H7 (cell line): ENCODE measurements at regions not wholly inside any gene's neighbourhood (a gene's known extent, or its start where the extent isn't known, plus 50 kb on each side); places are given as distances from the start of the nearest gene placed in this dataset.

ENCODE experiments used
- DNase-seq: peaks from one replicate; pipeline ENCODE4 v3.0.0; 2012
- H3K27me3 ChIP-seq: 2 replicates; pipeline ENCODE4 v1.6.0; 2011; ENCODE audit warnings: mild to moderate bottlenecking, low read length; ENCODE audit not compliant: control insufficient read depth, insufficient read depth
- H3K36me3 ChIP-seq: replicated peaks from 2 replicates; pipeline ENCODE4 v1.5.1; 2011; ENCODE audit warnings: low read length; ENCODE audit not compliant: control insufficient read depth, insufficient read depth
- H3K4me3 ChIP-seq: 2 replicates; pipeline ENCODE4 v1.5.1; 2011; ENCODE audit warnings: low read depth, mild to moderate bottlenecking, control low read depth, low read length, moderate library complexity; ENCODE audit not compliant: insufficient read depth

DNA sequence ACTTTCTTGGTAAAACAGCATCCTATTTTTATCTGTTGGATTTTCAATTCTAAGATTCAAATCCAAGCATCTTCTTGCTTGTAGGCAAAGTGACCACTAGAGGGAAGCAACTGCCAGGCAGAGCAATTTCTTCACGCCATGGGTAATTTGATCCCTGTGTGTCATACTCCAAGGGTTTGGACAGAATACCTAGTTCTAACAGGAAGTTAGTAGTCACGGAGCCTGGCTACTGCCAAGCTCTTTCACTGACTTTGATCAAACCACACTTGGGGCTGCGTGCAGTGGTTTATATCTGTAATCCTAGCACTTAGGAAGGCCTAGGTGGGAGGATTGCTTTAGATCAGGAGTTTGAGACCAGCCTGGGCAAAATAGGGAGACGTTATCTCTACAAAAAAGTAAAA is 473.6 kb upstream of the TNC start:
- Histone ChIP-seq H3K36me3 (no peaks in the 10 kb centered on the region), H3K27me3 (no peaks in the 10 kb centered on the region), H3K4me3 (no peak overlapping the region)
- peak; percentile 61 for DNase-seq

DNA sequence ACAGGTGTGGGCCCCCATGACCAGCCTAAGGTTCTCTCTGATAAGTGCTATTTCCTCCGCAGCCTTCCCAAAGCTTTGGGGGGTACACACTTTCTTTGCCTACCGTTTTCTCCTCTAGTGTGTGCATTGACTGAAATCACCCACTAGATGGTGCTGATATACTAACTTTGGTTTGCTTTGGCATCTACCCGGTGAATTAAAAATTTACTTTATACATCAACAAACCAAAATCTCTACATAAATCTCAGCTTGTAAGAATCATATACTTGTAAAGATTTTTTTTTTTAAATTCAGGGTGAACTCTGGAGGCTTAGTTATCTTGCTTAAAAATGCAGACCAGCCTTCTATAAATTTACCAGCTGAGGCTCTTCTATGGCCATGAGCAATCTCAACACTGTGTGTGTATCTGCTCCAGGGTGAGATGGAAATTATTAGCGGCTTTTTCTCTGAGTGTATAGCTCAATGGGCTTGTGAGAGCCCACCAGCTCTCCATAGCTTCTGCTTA is 475.7 kb upstream of the TNC start:
- no peaks in the 10 kb centered on the region for H3K27me3 ChIP-seq
- peak; percentile 43 for DNase-seq
- H3K4me3 ChIP-seq: no peak overlapping the region

DNA sequence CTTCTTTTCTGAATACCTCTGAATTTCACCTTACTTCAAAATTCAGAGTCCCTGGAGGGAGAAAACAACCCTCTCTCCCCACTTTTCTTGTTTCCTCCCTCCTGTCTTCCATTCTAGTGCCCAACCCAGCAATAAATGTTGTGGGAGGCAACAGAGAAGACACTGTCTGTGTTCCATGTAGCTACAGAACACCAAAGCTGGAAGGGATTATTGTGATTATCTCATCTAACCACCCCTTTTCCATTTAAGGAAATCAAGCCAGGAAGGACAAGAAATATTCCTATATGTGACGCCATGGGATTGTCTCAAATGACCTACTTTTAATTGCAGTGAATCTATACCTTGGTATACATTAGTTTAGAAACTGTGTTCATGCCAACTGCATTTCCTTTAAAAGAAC is 476.6 kb upstream of the TNC start:
- DNase-seq: no peak
- Histone ChIP-seq H3K36me3 (no peaks in the 10 kb centered on the region), H3K4me3 (no peak overlapping the region), H3K27me3 (no peaks in the 10 kb centered on the region)

More for the DNA sequence above, 475.7 kb upstream of the TNC start:
- no peaks in the 10 kb centered on the region for H3K36me3 ChIP-seq

DNA sequence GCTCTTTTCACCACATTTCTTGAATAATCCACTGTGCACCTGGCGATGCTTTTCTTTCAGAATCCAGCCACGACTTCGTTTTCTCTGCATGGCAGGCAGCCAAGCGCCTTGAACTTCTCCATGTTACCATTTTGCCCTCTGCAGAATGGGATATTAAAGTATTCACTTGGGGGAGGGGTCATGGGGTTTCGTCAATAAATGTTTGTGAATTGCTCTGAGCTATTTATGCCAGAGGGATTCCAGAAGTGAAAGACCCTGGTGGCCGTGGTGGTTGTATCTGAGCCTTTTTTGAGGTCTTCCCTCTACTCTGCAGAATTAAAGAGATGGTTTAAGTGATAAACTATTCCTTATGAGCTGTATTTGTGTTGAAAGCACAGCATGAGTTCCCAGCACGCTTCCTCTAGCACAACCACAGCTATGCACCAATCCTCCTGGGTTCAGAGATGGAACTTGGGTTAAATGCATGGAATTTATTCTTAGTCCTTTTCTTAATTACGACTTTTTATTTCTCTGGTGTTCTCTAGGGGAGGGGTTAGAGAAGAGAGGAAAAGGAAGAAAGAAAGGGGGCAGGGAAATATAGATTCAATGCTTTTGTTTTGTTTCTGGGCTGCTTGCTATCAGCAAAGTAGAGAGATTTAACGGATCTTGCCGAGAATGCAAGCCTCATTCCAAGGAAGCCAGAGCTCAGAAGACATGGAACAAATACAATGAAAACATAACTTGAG is 478.2 kb upstream of the TNC start:
- no peaks in the 10 kb centered on the region for H3K36me3 ChIP-seq
- no peak overlapping the region for H3K4me3 ChIP-seq
- no peak for DNase-seq
- no peaks in the 10 kb centered on the region for H3K27me3 ChIP-seq

DNA sequence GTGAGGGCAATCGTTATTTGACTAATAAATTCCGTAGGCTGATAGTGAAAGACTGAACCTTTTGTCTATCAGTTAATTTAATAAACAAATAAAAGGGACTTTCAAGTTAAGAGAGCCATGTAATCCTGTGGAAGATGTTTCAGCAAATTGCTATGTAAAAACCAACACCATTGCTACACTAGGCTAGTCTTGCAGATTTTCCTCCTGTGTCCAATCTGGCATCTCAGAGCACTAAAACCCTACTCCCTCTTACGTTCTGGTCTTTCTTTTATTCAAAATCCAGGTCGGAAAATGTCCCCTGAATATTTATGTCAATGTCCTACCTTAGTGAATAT is 478.8 kb upstream of the TNC start:
- H3K27me3 ChIP-seq: no peaks in the 10 kb centered on the region
- H3K4me3 ChIP-seq: no peak overlapping the region
- no peaks in the 10 kb centered on the region for H3K36me3 ChIP-seq
- DNase-seq: no peak

DNA sequence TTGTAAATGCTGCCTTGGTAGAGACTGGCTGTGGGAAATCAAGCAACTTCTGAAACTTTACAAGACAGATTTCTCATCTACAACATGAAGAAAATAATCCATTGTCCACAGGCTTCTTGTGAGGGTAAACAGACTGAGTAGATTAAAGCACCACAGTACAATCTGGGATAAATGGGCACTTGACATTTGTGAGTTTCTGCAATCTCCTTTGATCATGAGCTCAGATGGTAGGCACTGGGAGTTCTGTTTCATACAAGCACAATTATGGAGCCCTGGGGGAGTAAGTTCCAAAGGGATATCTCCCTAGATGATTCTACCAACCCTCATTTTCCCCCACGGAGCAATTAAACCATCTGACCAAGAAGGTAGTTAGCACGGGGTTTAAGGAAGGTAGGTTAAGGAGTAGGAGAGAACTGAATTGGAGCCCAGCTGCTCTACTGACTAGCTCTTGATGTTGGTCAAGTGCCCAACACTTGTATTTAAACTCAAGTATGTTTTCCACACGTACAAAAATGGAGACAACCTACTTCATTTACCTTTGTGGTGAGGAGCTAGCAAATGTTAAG is 479.5 kb upstream of the TNC start:
- DNase-seq: no peak
- no peak overlapping the region for H3K4me3 ChIP-seq

DNA sequence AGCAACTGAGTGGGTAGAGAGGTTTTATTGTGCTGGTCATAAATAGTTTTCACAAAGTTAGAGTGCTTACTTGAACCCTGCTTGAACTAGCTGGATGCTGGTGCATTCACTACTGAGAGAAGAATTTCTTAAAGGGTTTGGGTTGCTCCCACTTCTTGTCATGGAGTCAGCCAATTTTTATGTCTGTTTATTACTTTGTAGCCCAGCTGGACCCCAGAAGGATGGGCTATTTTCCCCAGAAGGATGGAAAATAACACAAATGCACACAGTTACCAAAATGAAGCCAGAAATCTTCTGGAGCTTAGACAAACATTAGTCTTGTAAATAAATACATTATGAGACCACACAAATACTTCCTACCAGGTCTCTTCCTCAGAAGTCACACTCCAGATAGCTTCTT is 480.8 kb upstream of the TNC start:
- DNase-seq: no peak
- Histone ChIP-seq H3K4me3 (no peak overlapping the region), H3K27me3 (no peaks in the 10 kb centered on the region), H3K36me3 (no peaks in the 10 kb centered on the region)

More for the DNA sequence above, 479.5 kb upstream of the TNC start:
- H3K36me3 ChIP-seq: no peaks in the 10 kb centered on the region
- H3K27me3 ChIP-seq: no peaks in the 10 kb centered on the region

DNA sequence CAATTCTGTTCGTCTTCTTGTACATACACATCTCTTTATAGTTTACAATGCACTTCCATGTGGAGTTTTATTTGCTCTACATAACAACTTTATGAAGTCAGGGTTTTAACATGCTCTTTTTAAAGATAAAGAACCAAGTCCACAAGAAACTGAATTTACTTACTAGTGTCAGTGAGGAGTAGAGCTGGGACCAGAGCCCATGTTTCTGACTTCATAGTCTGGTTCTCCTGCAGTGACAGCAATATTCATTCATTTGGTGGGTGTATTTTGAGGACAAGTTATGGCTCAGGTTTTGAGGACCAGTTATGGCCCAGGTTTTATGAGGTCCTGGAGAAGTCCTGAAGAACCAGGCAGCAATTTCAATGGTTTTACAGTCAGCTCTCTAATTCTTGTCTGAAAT is 481.9 kb upstream of the TNC start:
- Histone ChIP-seq H3K4me3 (no peak overlapping the region), H3K27me3 (no peaks in the 10 kb centered on the region), H3K36me3 (no peaks in the 10 kb centered on the region)
- no peak for DNase-seq

DNA sequence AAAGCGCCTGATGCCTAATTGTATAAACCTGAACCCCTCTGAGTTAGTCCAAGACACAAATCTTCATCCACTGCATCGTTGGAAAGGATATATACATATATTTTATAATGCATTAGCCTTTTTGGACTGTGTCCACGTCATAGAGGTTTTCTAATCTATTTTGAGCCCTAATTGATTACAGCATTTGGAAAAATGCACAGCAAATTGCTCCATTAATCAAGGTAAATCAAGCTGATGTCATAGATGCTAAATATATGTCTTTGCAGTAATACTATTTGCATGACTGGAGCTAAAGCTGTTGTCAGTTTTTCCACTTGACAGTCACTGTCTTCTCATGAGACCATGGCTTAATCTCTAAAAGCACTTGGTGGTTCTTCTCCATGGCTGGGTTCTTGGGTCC is 483.5 kb upstream of the TNC start:
- Histone ChIP-seq H3K27me3 (no peaks in the 10 kb centered on the region), H3K36me3 (no peaks in the 10 kb centered on the region), H3K4me3 (no peak overlapping the region)
- DNase-seq: no peak

DNA sequence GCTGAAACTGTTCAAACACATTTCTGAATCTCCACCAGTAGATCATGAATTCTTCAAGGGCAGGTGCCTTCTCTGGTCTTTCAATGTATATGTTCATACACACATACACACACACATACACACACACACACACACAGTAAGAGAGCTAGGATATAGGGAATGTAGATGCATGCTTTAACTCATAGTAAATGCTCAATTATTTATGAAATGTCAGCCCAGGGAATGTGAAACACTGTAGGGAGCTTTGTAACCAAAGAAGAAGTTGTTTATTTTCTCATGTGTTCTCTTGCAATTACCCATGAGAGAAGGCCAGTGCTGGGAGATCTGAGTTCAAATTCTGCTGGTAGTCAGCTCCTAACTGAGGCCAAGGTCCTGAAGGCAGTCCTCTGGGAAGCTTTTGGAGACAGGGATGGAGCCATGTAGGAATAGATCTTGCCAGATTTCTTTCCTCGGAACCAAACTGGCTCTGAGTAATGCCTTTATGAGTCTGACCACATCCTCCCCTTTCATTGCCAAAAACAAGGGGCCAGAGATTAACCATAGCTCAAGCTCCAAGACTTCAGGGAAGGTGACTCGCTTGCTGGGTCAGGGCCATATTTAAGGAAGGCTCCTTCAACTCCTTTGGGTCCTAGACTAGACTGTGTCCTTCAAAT is 487.0 kb upstream of the TNC start:
- DNase-seq: no peak
- Histone ChIP-seq H3K36me3 (no peaks in the 10 kb centered on the region), H3K27me3 (no peaks in the 10 kb centered on the region), H3K4me3 (no peak overlapping the region)

DNA sequence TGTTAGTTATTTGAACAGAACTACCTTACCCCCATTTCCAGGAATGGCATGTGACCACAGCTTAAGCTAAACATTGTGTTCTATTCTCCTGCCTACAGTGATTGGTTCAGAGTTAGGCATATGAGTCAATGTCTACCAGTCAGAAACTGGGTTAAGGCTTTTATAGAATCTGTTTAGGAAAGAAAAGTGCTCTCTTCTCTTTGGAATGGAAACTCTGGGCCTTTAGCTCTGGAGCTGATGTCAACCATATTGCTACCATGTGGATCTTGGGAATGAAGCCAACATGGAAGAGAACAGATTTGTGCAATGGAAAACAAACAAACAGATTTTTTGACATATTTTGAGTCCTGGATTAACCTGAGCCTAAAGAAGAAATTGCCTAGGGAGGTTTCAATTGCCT is 488.9 kb upstream of the TNC start:
- no peaks in the 10 kb centered on the region for H3K36me3 ChIP-seq
- H3K4me3 ChIP-seq: no peak overlapping the region
- no peaks in the 10 kb centered on the region for H3K27me3 ChIP-seq
- DNase-seq: no peak

DNA sequence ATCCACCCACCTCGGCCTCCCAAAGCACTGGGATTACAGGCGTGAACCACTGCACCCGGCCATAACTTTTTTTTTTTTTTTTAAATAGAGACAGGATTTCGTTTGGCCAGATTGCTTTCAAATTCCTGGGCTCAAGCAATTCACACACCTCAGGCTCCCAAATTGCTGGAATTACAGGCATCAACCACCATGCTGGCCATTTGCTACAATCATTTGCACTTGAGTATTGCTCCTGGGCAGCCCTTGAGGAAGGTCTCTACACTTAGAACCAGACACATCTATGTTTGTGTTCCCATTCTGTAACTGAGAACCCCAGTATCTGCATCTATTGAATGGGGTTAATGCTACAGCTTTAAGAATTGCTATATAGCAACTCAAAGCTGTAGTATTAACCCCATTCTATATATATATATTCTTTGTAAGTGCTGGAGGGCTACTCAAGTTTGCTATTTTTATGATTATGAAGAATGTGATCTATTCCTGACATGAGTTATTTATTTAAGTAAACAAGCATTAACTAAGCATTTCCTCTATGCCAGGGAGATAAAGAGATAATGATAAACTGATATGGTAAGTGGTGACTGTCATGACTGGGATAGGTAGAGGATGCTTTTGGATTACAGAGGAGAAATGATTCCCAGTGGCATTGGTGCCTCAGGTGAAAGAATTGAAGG is 496.5 kb upstream of the TNC start:
- H3K27me3 ChIP-seq: no peaks in the 10 kb centered on the region
- no peaks in the 10 kb centered on the region for H3K36me3 ChIP-seq
- H3K4me3 ChIP-seq: no peak overlapping the region
- DNase-seq: no peak

DNA sequence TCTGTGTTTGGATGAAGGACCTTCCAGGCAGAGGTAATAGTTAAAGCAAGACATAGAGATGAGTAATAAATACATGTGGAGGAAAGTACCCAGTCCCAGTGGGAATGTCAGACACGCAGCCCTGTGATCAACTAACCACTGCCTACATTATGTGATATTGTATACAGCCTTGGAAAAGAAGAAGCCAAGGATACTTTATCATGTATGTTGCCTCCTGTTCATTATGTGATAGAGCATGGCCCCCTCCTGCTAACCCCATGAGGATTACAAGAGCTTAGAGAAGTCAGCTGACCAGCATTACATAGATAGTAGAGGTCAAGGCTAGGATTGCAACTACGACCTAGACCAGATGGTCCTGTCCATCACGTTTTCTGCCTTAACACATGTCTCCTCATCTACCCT is 497.0 kb upstream of the TNC start:
- Histone ChIP-seq H3K36me3 (no peaks in the 10 kb centered on the region), H3K27me3 (no peaks in the 10 kb centered on the region), H3K4me3 (no peak overlapping the region)
- no peak for DNase-seq

DNA sequence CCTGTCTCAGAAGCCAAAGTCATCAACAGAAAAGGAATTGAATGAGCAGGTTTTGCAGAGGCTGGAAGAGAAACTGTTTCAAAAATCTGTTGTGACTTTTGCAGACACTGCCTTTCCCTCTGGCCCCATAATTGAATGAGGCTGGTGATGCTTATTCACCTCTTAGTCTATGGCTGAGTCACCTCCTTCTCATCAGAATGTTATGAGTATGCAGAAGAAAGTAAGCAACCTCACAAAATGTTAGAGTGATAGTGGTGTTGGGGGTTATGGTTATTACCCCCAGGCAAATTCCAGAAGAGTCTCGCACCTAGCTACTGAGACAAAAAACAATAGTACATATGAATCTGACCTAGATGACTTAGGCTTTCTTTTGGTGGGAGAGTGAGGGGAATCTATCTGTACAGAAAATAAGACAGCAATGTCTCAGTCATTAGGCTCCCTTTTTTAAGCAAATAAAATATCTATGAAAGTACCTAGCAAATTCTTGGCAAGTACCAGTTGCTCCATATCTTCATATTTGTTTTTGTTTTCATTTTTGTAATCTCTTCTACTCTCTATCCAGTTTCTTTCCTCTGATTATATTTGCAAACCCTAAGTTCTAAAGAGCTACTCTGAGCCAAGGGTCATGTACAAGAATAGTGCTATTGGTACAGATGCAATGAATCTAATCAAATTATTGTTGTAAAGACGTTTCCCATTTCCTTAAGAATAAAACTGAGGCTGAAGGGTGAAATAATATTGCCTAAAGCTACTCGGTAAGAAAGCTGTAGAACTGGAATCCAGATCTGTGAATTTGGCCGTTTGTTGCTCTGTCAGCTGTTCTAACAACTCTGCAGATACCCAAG is 498.1 kb upstream of the TNC start:
- Histone ChIP-seq H3K27me3 (no peaks in the 10 kb centered on the region), H3K4me3 (no peak overlapping the region), H3K36me3 (no peaks in the 10 kb centered on the region)
- no peak for DNase-seq
